ENCODE measurements at regions not wholly inside any gene's neighbourhood (a gene's known extent, or its start where the extent isn't known, plus 50 kb on each side); places are given as distances from the start of the nearest gene placed in this dataset.

GRCh38 chr7:46637793-46638735 lies 717.0 kb upstream of the IGFBP3 start:
- no peak for TF ChIP-seq CTCF (IDR thresholded peaks at IDR 0.05)
- DNase-seq (ENCODE audit: low spot score) = no peak
- H3K27ac ChIP-seq = no peak overlapping the region
- no peak overlapping the region for H3K4me3 ChIP-seq

- no peak for TF ChIP-seq CTCF (IDR thresholded peaks at IDR 0.05)
- DNase-seq (ENCODE audit: low spot score) = no peak
- Histone ChIP-seq H3K27ac (no peak overlapping the region), H3K4me3 (no peak overlapping the region)
Measured at GRCh38 chr7:46636022-46636421, 715.0 kb upstream of the IGFBP3 start.

DNA sequence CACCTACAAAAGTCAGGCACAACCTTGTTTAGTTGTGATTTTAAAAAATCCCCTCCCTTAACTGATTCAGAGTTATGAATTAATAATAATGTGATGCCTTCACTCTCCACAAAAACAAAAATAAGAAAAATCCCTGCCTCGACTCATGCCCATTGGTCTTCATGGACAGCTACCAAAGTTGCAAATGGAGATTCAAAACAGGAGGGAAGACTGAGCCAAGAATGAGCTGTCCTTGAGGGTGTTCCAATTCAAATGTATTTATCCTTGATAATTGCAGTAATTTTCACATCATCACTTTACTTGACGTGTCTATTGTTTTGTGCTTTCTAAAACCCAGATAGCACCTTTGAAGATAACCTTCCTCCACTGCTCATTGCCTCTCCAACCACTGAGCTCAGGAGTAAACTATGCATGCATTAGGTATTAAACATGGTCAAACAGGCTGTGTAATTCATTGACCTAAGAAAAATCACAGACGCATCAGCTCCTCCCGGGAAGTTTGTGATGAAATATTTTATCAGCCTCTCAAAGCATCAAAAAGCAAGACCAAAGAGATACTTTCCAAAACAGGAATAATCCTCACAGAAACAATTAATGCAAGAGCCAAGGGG lies 712.7 kb upstream of the IGFBP3 start:
- TF ChIP-seq CTCF (IDR thresholded peaks at IDR 0.05) = no peak
- H3K27ac ChIP-seq = no peak overlapping the region
- no peak overlapping the region for H3K4me3 ChIP-seq
- no peak for DNase-seq (ENCODE audit: low spot score)

- H3K4me3 ChIP-seq = no peak overlapping the region
- DNase-seq (ENCODE audit: low spot score) = no peak
- TF ChIP-seq CTCF (IDR thresholded peaks at IDR 0.05) = no peak
- H3K27ac ChIP-seq = no peak overlapping the region
Measured at GRCh38 chr7:46633200-46633599, 712.1 kb upstream of the IGFBP3 start.

DNA sequence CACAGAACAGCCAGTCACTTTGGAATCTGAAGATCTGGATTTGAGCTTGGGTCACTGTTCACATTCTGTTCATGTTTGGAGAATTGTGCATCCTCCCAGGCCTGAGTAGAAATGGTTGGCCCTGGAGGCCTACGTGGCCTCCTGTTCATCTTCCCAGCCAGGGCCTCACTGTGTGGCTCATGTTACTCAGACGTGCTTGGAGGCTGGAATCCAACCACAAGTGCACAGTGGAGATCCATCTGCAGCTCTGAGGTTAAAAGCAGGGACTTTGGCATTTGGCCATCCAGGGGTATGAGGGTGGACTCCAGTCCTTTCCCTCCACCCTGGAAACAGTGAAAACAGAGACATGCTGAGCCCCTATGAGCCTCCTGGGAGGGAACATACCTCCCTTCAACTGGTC lies 709.0 kb upstream of the IGFBP3 start:
- no peak for DNase-seq (ENCODE audit: low spot score)
- no peak overlapping the region for H3K27ac ChIP-seq
- no peak overlapping the region for H3K4me3 ChIP-seq
- TF ChIP-seq CTCF (IDR thresholded peaks at IDR 0.05) = no peak

- no peak for DNase-seq (ENCODE audit: low spot score)
- Histone ChIP-seq H3K4me3 (no peak overlapping the region), H3K27ac (no peak overlapping the region)
- no peak for TF ChIP-seq CTCF (IDR thresholded peaks at IDR 0.05)
Measured at GRCh38 chr7:46628389-46628788, 707.3 kb upstream of the IGFBP3 start.
